H9 (cell line): ENCODE measurements at regions not wholly inside any gene's neighbourhood (a gene's known extent, or its start where the extent isn't known, plus 50 kb on each side); places are given as distances from the start of the nearest gene placed in this dataset.

Source experiments
- DNase-seq: peaks from one replicate; pipeline ENCODE4 v3.0.0-alpha.2; 2017
- H2AFZ ChIP-seq: one replicate; pipeline ENCODE4 v1.6.1; 2013; ENCODE audit warnings: mild to moderate bottlenecking, low read length, control low read depth, moderate library complexity
- H2AK5ac ChIP-seq: 2 replicates; pipeline ENCODE4 v1.6.1; 2013; ENCODE audit warnings: low read length, control low read depth, mixed read lengths; ENCODE audit not compliant: insufficient read length
- H2BK120ac ChIP-seq: one replicate; pipeline ENCODE4 v1.6.1; 2013; ENCODE audit warnings: low read depth, mild to moderate bottlenecking, low read length, control low read depth, inconsistent platforms; ENCODE audit not compliant: poor library complexity, severe bottlenecking
- H2BK12ac ChIP-seq: 2 replicates; pipeline ENCODE4 v1.6.1; 2013; ENCODE audit warnings: low read length, control low read depth, mixed read lengths, low read depth; ENCODE audit not compliant: insufficient read length
- H2BK15ac ChIP-seq: 2 replicates; pipeline ENCODE4 v1.6.1; 2013; ENCODE audit warnings: low read depth, low read length, control low read depth
- H2BK20ac ChIP-seq: one replicate; pipeline ENCODE4 v1.6.1; 2013; ENCODE audit warnings: low read depth, mild to moderate bottlenecking, low read length, control low read depth, inconsistent platforms; ENCODE audit not compliant: poor library complexity, severe bottlenecking
- H2BK5ac ChIP-seq: 2 replicates; pipeline ENCODE4 v1.6.1; 2013; ENCODE audit warnings: low read length, control low read depth, mixed read lengths; ENCODE audit not compliant: insufficient read length
- H3K14ac ChIP-seq: 2 replicates; pipeline ENCODE4 v1.6.1; 2013; ENCODE audit warnings: low read length, control low read depth; ENCODE audit not compliant: insufficient read depth
- H3K18ac ChIP-seq: 2 replicates; pipeline ENCODE4 v1.6.1; 2013; ENCODE audit warnings: low read depth, mild to moderate bottlenecking, mixed read lengths, low read length, control low read depth; ENCODE audit not compliant: insufficient read length
- H3K23ac ChIP-seq: 2 replicates; pipeline ENCODE4 v1.6.1; 2013; ENCODE audit warnings: low read length, control low read depth, mixed read lengths, low read depth; ENCODE audit not compliant: insufficient read length
- H3K23me2 ChIP-seq: 2 replicates; pipeline ENCODE4 v1.6.1; 2013; ENCODE audit warnings: low read depth, mild to moderate bottlenecking, mixed read lengths, low read length, control low read depth; ENCODE audit not compliant: insufficient read length, poor library complexity, severe bottlenecking
- H3K27ac ChIP-seq: 2 replicates; pipeline ENCODE4 v1.5.1; 2013; ENCODE audit warnings: low read length, control low read depth, mixed read lengths, low read depth; ENCODE audit not compliant: insufficient read length
- H3K27me3 ChIP-seq: 2 replicates; pipeline ENCODE4 v1.6.1; 2013; ENCODE audit warnings: low read length, control low read depth, inconsistent platforms; ENCODE audit not compliant: insufficient read depth
- H3K4ac ChIP-seq: 2 replicates; pipeline ENCODE4 v1.6.1; 2013; ENCODE audit warnings: low read depth, mild to moderate bottlenecking, control low read depth, inconsistent platforms, low read length, moderate library complexity
- H3K4me1 ChIP-seq: 2 replicates; pipeline ENCODE4 v1.6.1; 2013; ENCODE audit warnings: low read length, control low read depth, inconsistent platforms; ENCODE audit not compliant: insufficient read depth
- H3K4me2 ChIP-seq: 2 replicates; pipeline ENCODE4 v1.6.1; 2013; ENCODE audit warnings: low read length, control low read depth, mixed read lengths; ENCODE audit not compliant: insufficient read length, insufficient read depth
- H3K56ac ChIP-seq: 2 replicates; pipeline ENCODE4 v1.6.1; 2013; ENCODE audit warnings: low read depth, mild to moderate bottlenecking, mixed read lengths, low read length, control low read depth; ENCODE audit not compliant: insufficient read length
- H3K79me1 ChIP-seq: 2 replicates; pipeline ENCODE4 v1.6.1; 2013; ENCODE audit warnings: low read depth, mild to moderate bottlenecking, moderate library complexity, low read length, control low read depth, inconsistent platforms; ENCODE audit not compliant: insufficient read depth, poor library complexity, severe bottlenecking
- H3K79me2 ChIP-seq: 2 replicates; pipeline ENCODE4 v1.6.1; 2013; ENCODE audit warnings: low read length, control low read depth, inconsistent platforms; ENCODE audit not compliant: insufficient read depth
- H3K9ac ChIP-seq: 2 replicates; pipeline ENCODE4 v1.6.1; 2013; ENCODE audit warnings: low read length, control low read depth, mixed read lengths; ENCODE audit not compliant: insufficient read length; ENCODE audit errors: extremely low read depth
- H3K9me3 ChIP-seq: one replicate; pipeline ENCODE4 v1.6.1; 2013; ENCODE audit warnings: low read depth, low read length, inconsistent platforms; ENCODE audit not compliant: control insufficient read depth
- H3T11ph ChIP-seq: one replicate; pipeline ENCODE4 v1.6.1; 2013; ENCODE audit warnings: mild to moderate bottlenecking, low read length, control low read depth, inconsistent platforms
- H4K20me1 ChIP-seq: one replicate; pipeline ENCODE4 v1.6.1; 2013; ENCODE audit not compliant: control insufficient read depth, insufficient read length, insufficient read depth
- H4K5ac ChIP-seq: 2 replicates; pipeline ENCODE4 v1.6.1; 2013; ENCODE audit warnings: low read depth, mild to moderate bottlenecking, mixed read lengths, low read length, control low read depth; ENCODE audit not compliant: insufficient read length
- H4K8ac ChIP-seq: replicated peaks from 2 replicates; pipeline ENCODE4 v1.6.1; 2013; ENCODE audit warnings: low read length, control low read depth, mixed read lengths, low read depth; ENCODE audit not compliant: insufficient read length
- H4K91ac ChIP-seq: 2 replicates; pipeline ENCODE4 v1.6.1; 2013; ENCODE audit warnings: low read depth, mild to moderate bottlenecking, moderate library complexity, mixed read lengths, low read length, control low read depth; ENCODE audit not compliant: insufficient read length
- H3K27ac Mint-ChIP-seq, 3 experiments: 2 replicates in 2 of 3; 3 replicates in 1 of 3; pipeline ENCODE4 v1.8.0; 2020 to 2021; ENCODE audit warnings: mixed read lengths in 3 of 3, mild to moderate bottlenecking in 1 of 3, moderate library complexity in 1 of 3
- H3K27me3 Mint-ChIP-seq: 2 replicates; pipeline ENCODE4 v1.8.0; 2021; ENCODE audit warnings: low read depth, mild to moderate bottlenecking, moderate library complexity, mixed read lengths
- H3K36me3 Mint-ChIP-seq, 3 experiments: 2 replicates in 2 of 3; 3 replicates in 1 of 3; pipeline ENCODE4 v1.8.0; 2020 to 2021; ENCODE audit warnings: low read depth in 3 of 3, mixed read lengths in 3 of 3; ENCODE audit not compliant: insufficient read depth in 1 of 3
- H3K4me1 Mint-ChIP-seq, 2 experiments: 2 replicates each; pipeline ENCODE4 v1.8.0; 2020; ENCODE audit warnings: mixed read lengths in 2 of 2
- H3K4me3 Mint-ChIP-seq, 2 experiments: 2 replicates in 1 of 2; 3 replicates in 1 of 2; pipeline ENCODE4 v1.8.0; 2020 to 2021; ENCODE audit warnings: mild to moderate bottlenecking in 2 of 2, mixed read lengths in 2 of 2, moderate library complexity in 1 of 2
- H3K9me3 Mint-ChIP-seq, 2 experiments: 2 replicates in 1 of 2; 3 replicates in 1 of 2; pipeline ENCODE4 v1.8.0; 2020; ENCODE audit warnings: mild to moderate bottlenecking in 2 of 2, mixed read lengths in 2 of 2, moderate library complexity in 1 of 2
- CTCF ChIP-seq: fragments of 200-600 bp; sonication (generic); conservative IDR thresholded peaks from 3 replicates; pipeline ENCODE4 v1.8.0; 2021; ENCODE audit warnings: antibody characterized with exemption, mild to moderate bottlenecking
- WGBS: extraction: QIAGEN DNeasy Blood & Tissue Kit; methylation state at CpG from one replicate; pipeline ENCODE4 v1.1.7; 2013; ENCODE audit warnings: missing lambda C conversion rate, low lambda C conversion rate, mixed read lengths; ENCODE audit not compliant: insufficient read length; ENCODE audit errors: extremely low coverage; 5-methylcytosine and 5-hydroxymethylcytosine counted together

GRCh38 chr13:105565136-105565727, 970.2 kb downstream of the EFNB2 start:
- H2BK20ac ChIP-seq, result no peak overlapping the region
- H3K56ac ChIP-seq, result no peak overlapping the region
- no peak overlapping the region for H3K4me3 Mint-ChIP-seq
- TF ChIP-seq CTCF, result no peak
- no peak for DNase-seq
- no peak overlapping the region for H2BK5ac ChIP-seq
- H3K9ac ChIP-seq, result no peak overlapping the region
- H2BK15ac ChIP-seq, result no peak overlapping the region
- H4K20me1 ChIP-seq, result no peaks in the 10 kb centered on the region
- no peaks in the 10 kb centered on the region for H3K9me3 ChIP-seq
- no peaks in the 10 kb centered on the region for H3K79me1 ChIP-seq
- H3K23me2 ChIP-seq, result no peaks in the 10 kb centered on the region
- no peak overlapping the region for H2BK120ac ChIP-seq
- H3K4me1 ChIP-seq, result no peaks in the 10 kb centered on the region
- no peak overlapping the region for H3T11ph ChIP-seq
- no CpG with 5 or more reads among the region's 3 CpGs for WGBS
- H3K23ac ChIP-seq, result no peak overlapping the region
- H3K4ac ChIP-seq, result no peak overlapping the region
- H3K9me3 Mint-ChIP-seq, result no peaks in the 10 kb centered on the region
- no peaks in the 10 kb centered on the region for H3K27me3 ChIP-seq
- H3K27ac ChIP-seq, result no peak overlapping the region
- H4K5ac ChIP-seq, result no peak overlapping the region
- H2AK5ac ChIP-seq, result no peak overlapping the region
- no peak overlapping the region for H3K4me2 ChIP-seq
- 0 out of 4 replicates have a peak, but pooled peaks cover 0 to 1% of the 10 kb centered on the region in 2 experiments for H3K4me1 Mint-ChIP-seq
- H3K79me2 ChIP-seq, result no peaks in the 10 kb centered on the region
- H2AFZ ChIP-seq, result no peak overlapping the region
- H3K36me3 Mint-ChIP-seq, result no peaks in the 10 kb centered on the region
- H3K27me3 Mint-ChIP-seq, result no peaks in the 10 kb centered on the region
- no peak overlapping the region for H4K8ac ChIP-seq
- no peak overlapping the region for H3K27ac Mint-ChIP-seq
- no peak overlapping the region for H3K18ac ChIP-seq
- H4K91ac ChIP-seq, result no peak overlapping the region
- no peak overlapping the region for H3K14ac ChIP-seq
- H2BK12ac ChIP-seq, result no peak overlapping the region
